ENCODE measurements at regions not wholly inside any gene's neighbourhood (a gene's known extent, or its start where the extent isn't known, plus 50 kb on each side); places are given as distances from the start of the nearest gene placed in this dataset.

DNA sequence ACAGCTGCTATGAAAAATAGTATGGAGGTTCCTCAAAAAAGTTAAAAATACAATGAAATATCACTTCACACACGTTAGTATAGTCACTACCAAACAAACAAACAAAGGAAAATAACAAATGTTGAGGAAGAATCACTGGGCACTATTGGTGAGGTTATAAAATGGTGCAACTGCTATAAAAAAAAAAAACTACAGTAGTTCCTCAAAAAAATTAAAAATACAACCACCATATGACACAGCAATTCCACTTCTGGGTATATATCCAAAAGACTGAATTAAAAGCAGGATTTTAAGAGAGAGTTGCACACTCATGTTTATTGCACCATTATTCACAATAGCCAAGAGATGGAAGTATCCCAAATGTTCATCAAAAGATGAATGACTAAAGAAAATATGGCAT, 80.9 kb upstream of the POU3F3 start:
- peaks cover 4% of the 10 kb centered on the region; the same call in 1 of the 3 replicates for H3K9me3 ChIP-seq
- CTCF ChIA-PET = no interaction called here
- POLR2A ChIA-PET = no interaction called here
- 0% methylated on average over 1 of the region's 1 CpG for WGBS (ENCODE audit: missing lambda C conversion rate)
- no peak overlapping the region for H3K4me3 ChIP-seq
- DNase-seq (ENCODE audit: low read depth in 1 of 2, low spot score in 1 of 2) (no peak), FAIRE-seq (no peak), ATAC-seq (no peak)
- H3K27ac ChIP-seq = no peak overlapping the region
- no peak for TF ChIP-seq POLR2A (IDR thresholded peaks at IDR 0.05; ENCODE audit: low read length)
- no peak for TF ChIP-seq KDM1A (IDR thresholded peaks at IDR 0.05; ENCODE audit: low read depth)
- no peak for TF ChIP-seq HDAC2 (IDR thresholded peaks at IDR 0.05)
- no peak for TF ChIP-seq HOXB13 (CRISPR knock-in tag; IDR thresholded peaks at IDR 0.05; ENCODE audit: low read depth)
- TF ChIP-seq ZC3H11A (IDR thresholded peaks at IDR 0.05) = no peak
- TF ChIP-seq HEYL (CRISPR knock-in tag; IDR thresholded peaks at IDR 0.05) = no peak
- TF ChIP-seq, protein P1, sequence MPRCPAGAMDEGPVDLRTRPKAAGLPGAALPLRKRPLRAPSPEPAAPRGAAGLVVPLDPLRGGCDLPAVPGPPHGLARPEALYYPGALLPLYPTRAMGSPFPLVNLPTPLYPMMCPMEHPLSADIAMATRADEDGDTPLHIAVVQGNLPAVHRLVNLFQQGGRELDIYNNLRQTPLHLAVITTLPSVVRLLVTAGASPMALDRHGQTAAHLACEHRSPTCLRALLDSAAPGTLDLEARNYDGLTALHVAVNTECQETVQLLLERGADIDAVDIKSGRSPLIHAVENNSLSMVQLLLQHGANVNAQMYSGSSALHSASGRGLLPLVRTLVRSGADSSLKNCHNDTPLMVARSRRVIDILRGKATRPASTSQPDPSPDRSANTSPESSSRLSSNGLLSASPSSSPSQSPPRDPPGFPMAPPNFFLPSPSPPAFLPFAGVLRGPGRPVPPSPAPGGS (IDR thresholded peaks at IDR 0.05) = no peak
- no peak for TF ChIP-seq CBX2 (IDR thresholded peaks at IDR 0.05; ENCODE audit: borderline replicate concordance, low read depth)
- no peak for TF ChIP-seq HOXB5 (CRISPR knock-in tag; IDR thresholded peaks at IDR 0.05)
- no peak overlapping the region for H3K4me2 ChIP-seq
- H3K4me1 ChIP-seq = no peaks in the 10 kb centered on the region

DNA sequence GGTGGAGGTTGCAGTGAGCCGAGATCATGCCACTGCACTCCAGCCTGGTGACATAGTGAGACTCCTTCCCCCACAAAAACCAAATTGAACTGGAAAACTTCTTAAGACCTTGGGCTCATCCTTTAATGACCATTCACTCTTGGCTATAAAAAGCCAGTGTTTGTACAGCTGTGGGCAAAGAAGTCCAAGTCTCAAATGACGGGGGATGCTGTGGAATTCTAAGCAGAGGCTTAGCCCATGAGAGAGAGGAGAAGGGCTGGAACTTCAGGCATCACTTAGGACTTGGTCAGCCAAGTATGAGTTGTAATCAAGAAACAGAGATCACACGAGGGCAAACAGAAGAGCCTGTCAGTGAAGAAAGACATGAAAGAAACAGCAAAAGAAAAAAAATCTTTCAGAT, 79.3 kb upstream of the POU3F3 start:
- no peak for TF ChIP-seq BHLHE40 (IDR thresholded peaks at IDR 0.05; ENCODE audit: low read depth, low read length)
- no peak for TF ChIP-seq POLR2AphosphoS2 (conservative IDR thresholded peaks at IDR 0.05; ENCODE audit: low read length)
- TF ChIP-seq JUN (IDR thresholded peaks at IDR 0.05) = no peak
- no peak for TF ChIP-seq RNF2 (IDR thresholded peaks at IDR 0.05; ENCODE audit: borderline replicate concordance, low read depth)
- TF ChIP-seq TFCP2L1 (CRISPR knock-in tag; IDR thresholded peaks at IDR 0.05) = no peak
- TF ChIP-seq HOXB5 (CRISPR knock-in tag; IDR thresholded peaks at IDR 0.05) = no peak
- TF ChIP-seq NFE2L2 (conservative IDR thresholded peaks at IDR 0.05; ENCODE audit: low read length) = no peak
- no peak for TF ChIP-seq HDAC2 (IDR thresholded peaks at IDR 0.05)
- TF ChIP-seq KDM1A (IDR thresholded peaks at IDR 0.05; ENCODE audit: low read depth) = no peak
- TF ChIP-seq, protein P2, sequence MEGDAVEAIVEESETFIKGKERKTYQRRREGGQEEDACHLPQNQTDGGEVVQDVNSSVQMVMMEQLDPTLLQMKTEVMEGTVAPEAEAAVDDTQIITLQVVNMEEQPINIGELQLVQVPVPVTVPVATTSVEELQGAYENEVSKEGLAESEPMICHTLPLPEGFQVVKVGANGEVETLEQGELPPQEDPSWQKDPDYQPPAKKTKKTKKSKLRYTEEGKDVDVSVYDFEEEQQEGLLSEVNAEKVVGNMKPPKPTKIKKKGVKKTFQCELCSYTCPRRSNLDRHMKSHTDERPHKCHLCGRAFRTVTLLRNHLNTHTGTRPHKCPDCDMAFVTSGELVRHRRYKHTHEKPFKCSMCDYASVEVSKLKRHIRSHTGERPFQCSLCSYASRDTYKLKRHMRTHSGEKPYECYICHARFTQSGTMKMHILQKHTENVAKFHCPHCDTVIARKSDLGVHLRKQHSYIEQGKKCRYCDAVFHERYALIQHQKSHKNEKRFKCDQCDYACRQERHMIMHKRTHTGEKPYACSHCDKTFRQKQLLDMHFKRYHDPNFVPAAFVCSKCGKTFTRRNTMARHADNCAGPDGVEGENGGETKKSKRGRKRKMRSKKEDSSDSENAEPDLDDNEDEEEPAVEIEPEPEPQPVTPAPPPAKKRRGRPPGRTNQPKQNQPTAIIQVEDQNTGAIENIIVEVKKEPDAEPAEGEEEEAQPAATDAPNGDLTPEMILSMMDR (IDR thresholded peaks at IDR 0.05) = no peak
- no peak for TF ChIP-seq RARB (CRISPR knock-in tag; IDR thresholded peaks at IDR 0.05)
- WGBS (ENCODE audit: missing lambda C conversion rate) = 1% methylated on average over 3 of the region's 3 CpGs
- Histone ChIP-seq H3K4me2 (no peak overlapping the region), H3K27ac (no peak overlapping the region), H3K4me1 (no peaks in the 10 kb centered on the region), H3K9me3 (peaks cover 4% of the 10 kb centered on the region; the same call in 1 of the 3 replicates), H3K4me3 (no peak overlapping the region)
- DNase-seq (ENCODE audit: low read depth in 1 of 2, low spot score in 1 of 2) (no peak), FAIRE-seq (no peak), ATAC-seq (no peak)
- POLR2A ChIA-PET = no interaction called here
- CTCF ChIA-PET = no interaction called here

DNA sequence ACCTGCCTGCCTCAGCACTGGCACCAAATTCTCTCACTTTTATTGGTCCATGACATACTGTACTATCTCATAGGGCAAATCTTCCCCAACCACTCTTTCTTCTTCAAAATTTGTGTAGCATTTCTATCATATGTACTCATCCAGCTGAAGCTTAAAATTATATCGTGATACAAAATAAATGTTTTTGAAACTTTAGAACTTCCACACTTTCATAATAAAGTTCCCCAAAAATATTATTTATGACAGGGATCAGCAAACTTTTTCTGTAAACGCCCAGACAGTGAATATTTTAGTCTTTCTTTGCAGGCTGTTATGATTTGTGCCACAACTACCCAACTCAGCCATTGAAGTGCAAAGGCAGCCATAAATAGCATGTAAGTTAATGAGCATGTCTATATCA, 76.2 kb upstream of the POU3F3 start:
- Histone ChIP-seq H3K4me1 (no peaks in the 10 kb centered on the region), H3K9me3 (no peaks in the 10 kb centered on the region), H3K4me3 (no peak overlapping the region), H3K4me2 (no peak overlapping the region), H3K27ac (no peak overlapping the region)
- ChIA-PET CTCF (no interaction called here), POLR2A (no interaction called here)
- FAIRE-seq (no peak), ATAC-seq (no peak), DNase-seq (ENCODE audit: low read depth in 1 of 2, low spot score in 1 of 2) (no peak)
- WGBS (ENCODE audit: missing lambda C conversion rate) = 2% methylated on average over 2 of the region's 2 CpGs
- TF ChIP-seq ZFP36 (IDR thresholded peaks at IDR 0.05; ENCODE audit: borderline replicate concordance, partially characterized antibody) (no peak), POLR2A (IDR thresholded peaks at IDR 0.05; ENCODE audit: low read length) (no peak), GATA3 (IDR thresholded peaks at IDR 0.05; ENCODE audit: borderline replicate concordance) (no peak), ZC3H11A (IDR thresholded peaks at IDR 0.05) (no peak), NFE2L2 (conservative IDR thresholded peaks at IDR 0.05; ENCODE audit: low read length) (no peak), NR3C1 (IDR thresholded peaks at IDR 0.05) (no peak)
- TF ChIP-seq, protein P3, sequence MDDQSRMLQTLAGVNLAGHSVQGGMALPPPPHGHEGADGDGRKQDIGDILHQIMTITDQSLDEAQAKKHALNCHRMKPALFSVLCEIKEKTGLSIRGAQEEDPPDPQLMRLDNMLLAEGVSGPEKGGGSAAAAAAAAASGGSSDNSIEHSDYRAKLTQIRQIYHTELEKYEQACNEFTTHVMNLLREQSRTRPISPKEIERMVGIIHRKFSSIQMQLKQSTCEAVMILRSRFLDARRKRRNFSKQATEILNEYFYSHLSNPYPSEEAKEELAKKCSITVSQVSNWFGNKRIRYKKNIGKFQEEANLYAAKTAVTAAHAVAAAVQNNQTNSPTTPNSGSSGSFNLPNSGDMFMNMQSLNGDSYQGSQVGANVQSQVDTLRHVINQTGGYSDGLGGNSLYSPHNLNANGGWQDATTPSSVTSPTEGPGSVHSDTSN (IDR thresholded peaks at IDR 0.05) = no peak
- TF ChIP-seq, protein P4, sequence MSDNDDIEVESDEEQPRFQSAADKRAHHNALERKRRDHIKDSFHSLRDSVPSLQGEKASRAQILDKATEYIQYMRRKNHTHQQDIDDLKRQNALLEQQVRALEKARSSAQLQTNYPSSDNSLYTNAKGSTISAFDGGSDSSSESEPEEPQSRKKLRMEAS (IDR thresholded peaks at IDR 0.05) = no peak
- TF ChIP-seq, protein P5, sequence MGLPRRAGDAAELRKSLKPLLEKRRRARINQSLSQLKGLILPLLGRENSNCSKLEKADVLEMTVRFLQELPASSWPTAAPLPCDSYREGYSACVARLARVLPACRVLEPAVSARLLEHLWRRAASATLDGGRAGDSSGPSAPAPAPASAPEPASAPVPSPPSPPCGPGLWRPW (IDR thresholded peaks at IDR 0.05) = no peak
